Testis (tissue), 2 donors: ENCODE measurements at regions not wholly inside any gene's neighbourhood (a gene's known extent, or its start where the extent isn't known, plus 50 kb on each side); places are given as distances from the start of the nearest gene placed in this dataset.
"Not testable (repeated sequence)": the region's sequence is repeated elsewhere in the genome, so short reads cannot be mapped to it uniquely, and the experiment has no call there.

Experiments used
- DNase-seq: peaks from one replicate; pipeline ENCODE4 v3.0.0-alpha.2; 2019
- H3K27ac ChIP-seq, 2 donors: fragments of 200-600 bp; sonication (generic); one replicate each; pipeline ENCODE4 v1.5.1; 2019
- H3K27me3 ChIP-seq: fragments of 200-600 bp; sonication (generic); one replicate; pipeline ENCODE4 v1.5.1; 2019
- H3K36me3 ChIP-seq: fragments of 200-600 bp; sonication (generic); one replicate; pipeline ENCODE4 v1.5.1; 2017; ENCODE audit warnings: low read depth; ENCODE audit errors: missing control alignments
- H3K4me1 ChIP-seq: fragments of 200-600 bp; sonication (generic); one replicate; pipeline ENCODE4 v1.5.1; 2019
- H3K4me3 ChIP-seq, 2 donors: fragments of 200-600 bp; sonication (generic); one replicate each; pipeline ENCODE4 v1.5.1; 2017 to 2019
- H3K9me3 ChIP-seq: fragments of 200-600 bp; sonication (generic); one replicate; pipeline ENCODE4 v1.5.1; 2017
- CTCF ChIP-seq, 3 experiments: fragments of 450-650 bp in 2 of 3; fragments of 200-600 bp in 1 of 3; sonication (generic) in 1 of 3; IDR thresholded peaks; one replicate each; pipeline ENCODE4 v1.5.1; 2016 to 2019; ENCODE audit warnings: antibody characterized with exemption in 3 of 3, mild to moderate bottlenecking in 2 of 3, moderate library complexity in 1 of 3
- POLR2A ChIP-seq: fragments of 450-650 bp; IDR thresholded peaks from one replicate; pipeline ENCODE4 v1.6.1; 2017; ENCODE audit warnings: antibody characterized with exemption, mild to moderate bottlenecking, moderate library complexity
- WGBS, 2 donors: methylation state at CpG; one replicate each; pipeline ENCODE4 v1.1.5; 2018; 5-methylcytosine and 5-hydroxymethylcytosine counted together
- intact Hi-C: fragments of 100-400 bp; cut with DNase I; formaldehyde crosslinking; loops from one replicate; pipeline ENCODE4 v1.15.1; 2023; ENCODE audit warnings: low total_unique reads

GRCh38 chr6:50998905-50999304 is 180.2 kb downstream of the TFAP2B start:
- intact Hi-C loops = no loop called here
- no peak overlapping the region for H3K4me3 ChIP-seq
- no peaks in the 10 kb centered on the region for H3K9me3 ChIP-seq
- H3K27ac ChIP-seq = no peak overlapping the region
- H3K27me3 ChIP-seq = no peaks in the 10 kb centered on the region
- WGBS, 2 donors = 69 to 82% methylated on average over 1 of the region's 1 CpG
- no peak for DNase-seq
- H3K36me3 ChIP-seq = no peaks in the 10 kb centered on the region
- no peak for TF ChIP-seq POLR2A
- TF ChIP-seq CTCF (IDR thresholded peaks at IDR 0.05) = no peak
- H3K4me1 ChIP-seq = no peaks in the 10 kb centered on the region

- no peaks in the 10 kb centered on the region for H3K9me3 ChIP-seq
- intact Hi-C loops = no loop called here
- H3K27me3 ChIP-seq = no peaks in the 10 kb centered on the region
- no peak for DNase-seq
- no peak overlapping the region for H3K27ac ChIP-seq
- H3K4me3 ChIP-seq = no peak overlapping the region
- TF ChIP-seq CTCF (IDR thresholded peaks at IDR 0.05) = no peak
- TF ChIP-seq POLR2A = no peak
- no peaks in the 10 kb centered on the region for H3K4me1 ChIP-seq
- WGBS, 2 donors = 79 to 92% methylated on average over 1 of the region's 1 CpG
- H3K36me3 ChIP-seq = no peaks in the 10 kb centered on the region
These were observed 182.7 kb downstream of the TFAP2B start for GRCh38 chr6:51001399-51001798.

GRCh38 chr6:51004380-51004779 is 185.7 kb downstream of the TFAP2B start:
- no peak for DNase-seq
- no peaks in the 10 kb centered on the region for H3K4me1 ChIP-seq
- WGBS, 2 donors = 67 to 74% methylated on average over 4 of the region's 4 CpGs
- H3K27ac ChIP-seq = no peak overlapping the region
- H3K27me3 ChIP-seq = no peaks in the 10 kb centered on the region
- no peak for TF ChIP-seq CTCF (IDR thresholded peaks at IDR 0.05)
- no peak for TF ChIP-seq POLR2A
- no peaks in the 10 kb centered on the region for H3K36me3 ChIP-seq
- no peak overlapping the region for H3K4me3 ChIP-seq
- H3K9me3 ChIP-seq = no peaks in the 10 kb centered on the region
- intact Hi-C loops = no loop called here

GRCh38 chr6:51005779-51006178 is 187.1 kb downstream of the TFAP2B start:
- DNase-seq = no peak
- Histone ChIP-seq H3K4me3 (no peak overlapping the region), H3K4me1 (no peaks in the 10 kb centered on the region), H3K27ac (no peak overlapping the region), H3K27me3 (no peaks in the 10 kb centered on the region), H3K36me3 (no peaks in the 10 kb centered on the region), H3K9me3 (no peaks in the 10 kb centered on the region)
- TF ChIP-seq CTCF (IDR thresholded peaks at IDR 0.05) = no peak
- TF ChIP-seq POLR2A = no peak
- intact Hi-C loops = no loop called here

DNA sequence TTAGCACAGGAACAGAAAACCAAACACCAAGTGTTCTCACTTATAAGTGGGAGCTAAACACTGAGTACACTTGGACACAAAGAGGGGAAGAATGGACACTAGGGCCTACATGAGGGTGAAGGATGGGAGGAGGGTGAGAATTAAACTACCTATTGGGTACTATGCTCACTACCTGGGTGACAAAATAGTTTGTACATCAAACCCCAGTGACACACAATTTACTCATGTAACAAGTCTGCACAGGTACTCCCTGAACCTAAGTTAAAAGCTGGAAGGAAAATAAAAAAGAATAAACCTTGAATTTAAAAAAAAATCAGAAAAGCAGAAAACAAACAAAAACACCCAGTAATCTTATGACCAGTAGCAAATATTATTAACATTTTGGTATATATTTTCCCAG is 188.6 kb downstream of the TFAP2B start:
- DNase-seq = no peak
- Histone ChIP-seq H3K9me3 (no peaks in the 10 kb centered on the region), H3K27ac (no peak overlapping the region), H3K4me3 (no peak overlapping the region), H3K36me3 (no peaks in the 10 kb centered on the region), H3K27me3 (no peaks in the 10 kb centered on the region), H3K4me1 (no peaks in the 10 kb centered on the region)
- no peak for TF ChIP-seq CTCF (IDR thresholded peaks at IDR 0.05)
- TF ChIP-seq POLR2A = no peak
- intact Hi-C loops = no loop called here

DNA sequence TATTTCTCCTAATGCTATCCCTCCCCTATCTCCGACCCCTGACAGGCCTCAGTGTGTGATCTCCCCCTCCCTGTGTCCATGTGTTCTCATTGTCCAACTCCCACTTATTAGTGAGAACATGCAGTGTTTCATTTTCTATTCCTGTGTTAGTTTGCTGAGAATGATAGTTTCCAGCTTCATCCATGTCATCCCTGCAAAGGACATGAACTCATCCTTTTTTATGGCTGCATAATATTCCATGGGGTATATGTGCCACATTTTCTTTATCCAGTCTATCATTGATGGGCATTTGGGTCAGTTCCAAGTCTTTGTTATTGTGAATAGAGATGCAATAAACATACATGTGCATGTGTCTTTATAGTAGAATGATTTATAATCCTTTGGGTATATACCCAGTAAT is 190.0 kb downstream of the TFAP2B start:
- H3K4me1 ChIP-seq, intact Hi-C loops: not testable (repeated sequence)

More for the DNA sequence above, 190.0 kb downstream of the TFAP2B start:
- H3K4me3 ChIP-seq, DNase-seq, H3K27me3 ChIP-seq, H3K36me3 ChIP-seq, H3K27ac ChIP-seq, H3K9me3 ChIP-seq: not testable (repeated sequence)
- WGBS, 2 donors = 90 to 91% methylated on average over 1 of the region's 1 CpG
